Sigmoid colon (tissue), 6 donors: ENCODE measurements at regions not wholly inside any gene's neighbourhood (a gene's known extent, or its start where the extent isn't known, plus 50 kb on each side); places are given as distances from the start of the nearest gene placed in this dataset.

ENCODE experiments used
- DNase-seq: peaks from one replicate; pipeline ENCODE4 v3.0.0-alpha.2; 2019
- H3K27ac ChIP-seq, 4 donors: fragments of 200-600 bp; sonication (generic); one replicate each; pipeline ENCODE4 v1.5.1; 2016 to 2019; ENCODE audit warnings: mild to moderate bottlenecking in 1 of 4
- H3K27me3 ChIP-seq, 3 donors: fragments of 200-600 bp; sonication (generic); one replicate each; pipeline ENCODE4 v1.5.1; 2019; ENCODE audit warnings: mild to moderate bottlenecking in 1 of 3
- H3K36me3 ChIP-seq, 4 donors: fragments of 200-600 bp; sonication (generic); one replicate each; pipeline ENCODE4 v1.5.1; 2016 to 2019
- H3K4me1 ChIP-seq, 4 donors: fragments of 200-600 bp; sonication (generic); one replicate each; pipeline ENCODE4 v1.5.1; 2017 to 2019
- H3K4me3 ChIP-seq, 4 donors: fragments of 200-600 bp; sonication (generic); one replicate each; pipeline ENCODE4 v1.5.1; 2017 to 2019; ENCODE audit warnings: mild to moderate bottlenecking in 2 of 4, moderate library complexity in 1 of 4
- H3K9me3 ChIP-seq, 4 donors: fragments of 200-600 bp in 3 of 4; sonication (generic) in 3 of 4; one replicate each; pipeline versions ENCODE4 v1.5.1 to v1.6.1; 2013 to 2019
- CTCF ChIP-seq, 4 experiments: fragments of 450-650 bp in 3 of 4; fragments of 200-600 bp in 1 of 4; IDR thresholded peaks; one replicate each; pipeline ENCODE4 v1.5.1; 2016 to 2019; ENCODE audit warnings: antibody characterized with exemption in 4 of 4, mild to moderate bottlenecking in 3 of 4, moderate library complexity in 2 of 4
- EP300 ChIP-seq, 4 donors: sonication (generic); formaldehyde crosslinking; IDR thresholded peaks; one replicate each; pipeline ENCODE4 v1.6.1; 2017; ENCODE audit warnings: antibody characterized with exemption in 4 of 4
- POLR2A ChIP-seq, 2 donors: fragments of 450-650 bp; IDR thresholded peaks; one replicate each; pipeline ENCODE4 v1.6.1; 2016; ENCODE audit warnings: antibody characterized with exemption in 2 of 2, mild to moderate bottlenecking in 2 of 2, moderate library complexity in 2 of 2
- POLR2AphosphoS5 ChIP-seq, 4 donors: sonication (generic); formaldehyde crosslinking; IDR thresholded peaks; one replicate each; pipeline ENCODE4 v1.6.1; 2017; ENCODE audit warnings: antibody characterized with exemption in 4 of 4
- WGBS, 2 donors: extraction: QIAGEN DNeasy Blood & Tissue Kit; methylation state at CpG; one replicate each; pipeline ENCODE4 v1.1.7; 2013; 5-methylcytosine and 5-hydroxymethylcytosine counted together
- intact Hi-C: fragments of 100-400 bp; cut with DNase I; formaldehyde crosslinking; loops from one replicate; pipeline ENCODE4 v1.15.1; 2023
- donor health status: healthy with polysubstance abuse.
- donor health status: healthy.

GRCh38 chr7:11985376-11985775 lies 153.4 kb upstream of the THSD7A start:
- no peak for DNase-seq
- no peaks in the 10 kb centered on the region for H3K4me1 ChIP-seq
- no peak overlapping the region for H3K27ac ChIP-seq
- TF ChIP-seq EP300 (IDR thresholded peaks at IDR 0.05): no peak
- no peak for TF ChIP-seq CTCF (IDR thresholded peaks at IDR 0.05)
- TF ChIP-seq POLR2AphosphoS5 (IDR thresholded peaks at IDR 0.05): no peak
- TF ChIP-seq POLR2A (IDR thresholded peaks at IDR 0.05): no peak
- no peaks in the 10 kb centered on the region for H3K27me3 ChIP-seq
- peaks cover 0 to 5% (median 2%) of the 10 kb centered on the region in 4 donors for H3K9me3 ChIP-seq
- no peak overlapping the region for H3K4me3 ChIP-seq
- H3K36me3 ChIP-seq: no peaks in the 10 kb centered on the region
- intact Hi-C loops: no loop called here

- intact Hi-C loops: no loop called here
- H3K4me1 ChIP-seq: no peaks in the 10 kb centered on the region
- no peak overlapping the region for H3K27ac ChIP-seq
- H3K36me3 ChIP-seq: no peaks in the 10 kb centered on the region
- peaks cover 0 to 5% (median 2%) of the 10 kb centered on the region in 4 donors for H3K9me3 ChIP-seq
- DNase-seq: no peak
- H3K27me3 ChIP-seq: no peaks in the 10 kb centered on the region
- 76 to 85% methylated on average over 3 of the region's 3 CpGs for WGBS, 2 donors
- TF ChIP-seq POLR2AphosphoS5 (IDR thresholded peaks at IDR 0.05) (no peak), EP300 (IDR thresholded peaks at IDR 0.05) (no peak)
- H3K4me3 ChIP-seq: no peak overlapping the region
Observed at GRCh38 chr7:11985971-11986370, 154.0 kb upstream of the THSD7A start.

- Histone ChIP-seq H3K9me3 (peaks cover 0 to 4% (median under 1%) of the 10 kb centered on the region in 4 donors), H3K4me3 (no peak overlapping the region), H3K36me3 (no peaks in the 10 kb centered on the region), H3K4me1 (no peaks in the 10 kb centered on the region), H3K27ac (no peak overlapping the region), H3K27me3 (no peaks in the 10 kb centered on the region)
- intact Hi-C loops: no loop called here
- WGBS, 2 donors: 11 to 71% methylated on average over 1 of the region's 1 CpG
- no peak for DNase-seq
- no peak for TF ChIP-seq POLR2AphosphoS5 (IDR thresholded peaks at IDR 0.05)
- TF ChIP-seq CTCF (IDR thresholded peaks at IDR 0.05): no peak
- no peak for TF ChIP-seq POLR2A (IDR thresholded peaks at IDR 0.05)
- TF ChIP-seq EP300 (IDR thresholded peaks at IDR 0.05): no peak
Observed at GRCh38 chr7:11988186-11988585, 156.2 kb upstream of the THSD7A start.

- WGBS, 2 donors: 98% methylated on average over 1 of the region's 1 CpG
- no peaks in the 10 kb centered on the region for H3K36me3 ChIP-seq
- intact Hi-C loops: no loop called here
- DNase-seq: no peak
- no peak overlapping the region for H3K27ac ChIP-seq
- TF ChIP-seq POLR2AphosphoS5 (IDR thresholded peaks at IDR 0.05): no peak
- no peak for TF ChIP-seq POLR2A (IDR thresholded peaks at IDR 0.05)
- TF ChIP-seq CTCF (IDR thresholded peaks at IDR 0.05): no peak
- no peak for TF ChIP-seq EP300 (IDR thresholded peaks at IDR 0.05)
- H3K27me3 ChIP-seq: no peaks in the 10 kb centered on the region
- no peak overlapping the region for H3K4me3 ChIP-seq
- H3K9me3 ChIP-seq: no peaks in the 10 kb centered on the region
- H3K4me1 ChIP-seq: no peaks in the 10 kb centered on the region
Observed at GRCh38 chr7:12002428-12002827, 170.4 kb upstream of the THSD7A start.

GRCh38 chr7:12004581-12004980 lies 172.6 kb upstream of the THSD7A start:
- no peaks in the 10 kb centered on the region for H3K27me3 ChIP-seq
- H3K9me3 ChIP-seq: no peaks in the 10 kb centered on the region
- H3K36me3 ChIP-seq: no peaks in the 10 kb centered on the region
- TF ChIP-seq CTCF (IDR thresholded peaks at IDR 0.05) (no peak), EP300 (IDR thresholded peaks at IDR 0.05) (no peak), POLR2AphosphoS5 (IDR thresholded peaks at IDR 0.05) (no peak), POLR2A (IDR thresholded peaks at IDR 0.05) (no peak)
- no peak for DNase-seq
- H3K27ac ChIP-seq: no peak overlapping the region
- 21 to 80% methylated on average over 5 of the region's 5 CpGs for WGBS, 2 donors
- H3K4me1 ChIP-seq: no peaks in the 10 kb centered on the region
- intact Hi-C loops: no loop called here
- H3K4me3 ChIP-seq: no peak overlapping the region
